ENCODE measurements at regions not wholly inside any gene's neighbourhood (a gene's known extent, or its start where the extent isn't known, plus 50 kb on each side); places are given as distances from the start of the nearest gene placed in this dataset.

DNA sequence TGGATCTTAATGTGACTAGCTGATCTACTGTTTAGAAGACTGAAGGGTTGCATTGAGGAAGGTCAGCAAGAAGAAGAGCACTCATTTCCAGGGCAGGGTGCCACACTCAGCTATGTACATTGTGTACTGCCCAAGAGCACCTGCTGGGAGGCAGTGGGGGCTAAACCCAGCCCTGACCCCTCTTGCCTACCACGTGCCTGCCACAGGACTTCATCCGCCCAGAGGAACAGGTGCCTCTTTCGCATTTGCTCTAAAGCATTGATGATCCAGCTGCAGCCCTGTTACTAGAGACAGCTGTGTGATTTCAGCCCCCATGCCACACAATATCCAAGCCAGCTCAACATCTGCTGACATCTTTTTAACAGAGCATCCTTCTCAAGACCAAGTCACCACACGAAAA is 341.8 kb downstream of the LMX1A start:
- no peak for DNase-seq

DNA sequence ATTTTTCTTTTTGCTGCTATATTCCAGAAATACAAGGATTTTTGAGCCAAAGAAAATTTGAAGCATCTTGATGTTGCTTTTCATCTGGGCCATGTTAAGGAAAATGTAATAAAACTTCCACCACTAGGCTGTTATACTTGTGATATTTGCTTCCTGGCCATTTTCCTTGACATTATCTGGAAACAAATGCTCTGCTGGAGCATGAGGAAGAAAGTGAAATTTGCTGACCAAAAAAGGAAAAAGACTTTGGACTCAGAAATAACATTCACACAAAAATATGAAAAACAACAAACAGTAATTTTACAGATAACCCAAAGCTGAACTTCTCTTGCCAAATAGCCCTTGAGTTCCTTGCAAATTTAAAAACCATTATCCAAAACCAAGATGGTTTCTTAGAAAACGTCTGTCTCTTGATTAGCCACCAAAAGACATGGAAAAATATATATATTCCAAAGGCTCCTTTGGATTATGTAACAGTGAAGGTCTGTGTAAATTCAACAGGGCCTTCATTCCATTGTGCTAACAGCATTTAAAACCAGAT is 344.5 kb downstream of the LMX1A start:
- DNase-seq: no peak

- no peak for DNase-seq
Observed at GRCh38 chr1:165011186-165011585, 345.3 kb downstream of the LMX1A start.

DNA sequence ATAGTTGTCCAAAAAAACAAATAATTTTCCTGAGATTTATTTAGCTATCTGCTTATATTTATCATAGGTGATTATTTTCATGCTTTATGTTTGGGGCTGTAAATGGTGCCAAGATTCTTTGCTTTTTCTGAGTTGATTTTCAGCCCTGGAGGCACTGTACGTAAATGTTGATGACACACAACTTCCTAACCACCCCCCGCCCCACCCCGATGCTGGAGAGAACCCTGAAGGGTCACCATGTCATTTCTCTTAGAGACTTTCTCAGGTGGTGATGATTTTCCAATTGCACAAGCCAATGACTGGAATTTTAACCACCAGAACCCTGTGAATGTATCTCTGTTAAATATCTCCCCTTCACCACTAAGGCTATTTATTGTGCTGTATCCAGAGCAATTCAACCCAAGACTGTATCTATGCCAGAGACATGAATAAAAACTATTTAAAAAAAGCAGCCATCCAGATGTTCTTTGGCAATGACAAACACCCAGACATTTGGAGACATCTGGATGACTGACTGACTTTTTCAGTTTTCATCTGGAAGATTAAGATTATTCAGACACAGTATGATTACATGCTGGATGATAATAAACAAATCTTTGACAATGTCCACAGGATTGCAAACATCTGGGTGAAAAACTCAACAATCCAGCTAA is 346.0 kb downstream of the LMX1A start:
- no peak for DNase-seq

- no peak for DNase-seq
Observed at GRCh38 chr1:165006831-165007230, 349.7 kb downstream of the LMX1A start.

DNA sequence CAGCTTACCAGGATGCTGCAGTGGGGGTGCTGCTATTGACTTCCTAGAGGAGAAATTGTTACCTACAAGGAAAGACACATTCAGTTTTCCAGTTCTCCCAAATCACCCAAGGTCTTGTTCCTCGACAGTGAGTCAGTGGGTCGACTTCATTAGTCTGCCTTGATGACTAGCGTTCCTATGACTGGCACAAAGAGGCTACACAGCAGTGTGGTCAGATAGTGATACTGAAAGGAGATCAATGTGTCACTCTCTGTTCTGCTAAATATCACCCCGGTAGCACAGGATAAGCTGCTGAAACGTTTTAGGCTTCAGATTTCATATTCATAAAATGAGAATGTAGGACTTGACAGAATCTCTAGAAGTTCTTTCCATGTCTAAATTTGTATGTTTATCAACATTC is 357.4 kb downstream of the LMX1A start:
- no peak for DNase-seq

DNA sequence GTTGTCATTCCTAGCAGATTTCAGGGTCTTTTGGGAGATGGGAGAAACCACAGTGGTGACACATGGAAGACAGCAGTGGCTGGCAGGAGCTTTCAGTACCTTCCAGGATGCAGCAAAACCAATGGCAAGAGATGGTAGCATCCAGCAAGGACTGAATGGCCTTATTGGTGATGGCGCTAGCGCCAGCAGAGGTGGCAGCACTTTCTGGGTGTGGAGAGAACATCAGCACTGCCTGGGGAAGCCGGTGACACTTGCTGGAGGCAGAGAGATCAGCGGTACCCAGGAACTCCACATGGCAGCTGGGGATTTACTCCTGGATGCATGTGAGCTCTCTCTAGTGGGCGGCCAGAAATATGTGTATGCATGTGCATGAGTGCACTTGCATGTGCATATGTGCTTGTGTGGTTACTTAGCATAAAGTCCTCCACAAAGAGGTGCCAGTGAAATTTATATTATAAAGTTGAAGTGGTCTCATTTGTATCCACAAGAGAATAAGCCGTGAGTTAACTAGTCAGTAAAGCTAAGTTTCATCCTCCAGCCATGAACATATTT is 364.7 kb downstream of the LMX1A start:
- no peak for DNase-seq

GRCh38 chr1:164983023-164983650 is 373.4 kb downstream of the LMX1A start:
- no peak for DNase-seq

- DNase-seq: no peak
Observed at GRCh38 chr1:164982545-164982944, 374.0 kb downstream of the LMX1A start.

GRCh38 chr1:164977561-164977960 is 379.0 kb downstream of the LMX1A start:
- no peak for DNase-seq

- no peak for DNase-seq
Observed at GRCh38 chr1:164971921-164972415, 384.5 kb downstream of the LMX1A start.

- DNase-seq: no peak
Observed at GRCh38 chr1:164971391-164971790, 385.1 kb downstream of the LMX1A start.

DNA sequence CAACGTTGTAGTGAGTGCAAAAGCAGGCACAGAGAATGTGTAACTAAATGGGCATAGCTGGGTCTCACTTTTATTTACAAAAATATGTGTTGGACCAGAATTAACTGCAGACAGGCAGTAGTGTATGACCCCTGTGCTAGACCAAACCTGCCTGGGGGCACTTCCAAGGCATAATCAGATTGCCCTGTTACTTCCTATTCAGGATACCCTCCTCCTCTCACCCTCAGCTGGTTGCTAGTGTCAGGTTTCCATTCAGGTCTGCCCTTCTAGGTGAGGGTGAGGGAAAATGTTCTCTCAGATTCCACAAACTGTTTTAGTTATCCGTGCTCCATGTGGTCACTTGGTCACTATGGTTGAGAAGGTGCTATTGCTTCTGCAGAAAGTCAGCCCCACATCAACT is 387.3 kb downstream of the LMX1A start:
- DNase-seq: no peak

DNA sequence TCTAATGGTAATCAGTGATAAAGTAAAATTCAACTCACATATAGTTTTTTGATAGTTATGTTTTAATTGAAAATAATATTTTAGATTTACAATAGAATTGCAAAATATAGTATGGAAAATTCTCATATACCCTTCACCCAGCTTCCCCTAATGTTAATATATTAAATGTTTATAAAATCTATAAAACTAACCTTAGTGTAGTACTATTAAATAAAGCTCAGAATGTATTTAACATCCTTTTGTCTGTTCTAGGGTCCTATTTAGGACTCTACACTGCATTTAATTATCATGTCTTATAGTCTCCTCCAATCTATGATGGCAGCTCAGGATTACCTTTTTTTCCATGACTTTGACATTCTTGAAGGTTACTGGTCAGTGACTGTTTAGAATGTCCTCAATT is 389.2 kb downstream of the LMX1A start:
- no peak for DNase-seq

- DNase-seq: no peak
Observed at GRCh38 chr1:164961715-164962114, 394.8 kb downstream of the LMX1A start.

DNA sequence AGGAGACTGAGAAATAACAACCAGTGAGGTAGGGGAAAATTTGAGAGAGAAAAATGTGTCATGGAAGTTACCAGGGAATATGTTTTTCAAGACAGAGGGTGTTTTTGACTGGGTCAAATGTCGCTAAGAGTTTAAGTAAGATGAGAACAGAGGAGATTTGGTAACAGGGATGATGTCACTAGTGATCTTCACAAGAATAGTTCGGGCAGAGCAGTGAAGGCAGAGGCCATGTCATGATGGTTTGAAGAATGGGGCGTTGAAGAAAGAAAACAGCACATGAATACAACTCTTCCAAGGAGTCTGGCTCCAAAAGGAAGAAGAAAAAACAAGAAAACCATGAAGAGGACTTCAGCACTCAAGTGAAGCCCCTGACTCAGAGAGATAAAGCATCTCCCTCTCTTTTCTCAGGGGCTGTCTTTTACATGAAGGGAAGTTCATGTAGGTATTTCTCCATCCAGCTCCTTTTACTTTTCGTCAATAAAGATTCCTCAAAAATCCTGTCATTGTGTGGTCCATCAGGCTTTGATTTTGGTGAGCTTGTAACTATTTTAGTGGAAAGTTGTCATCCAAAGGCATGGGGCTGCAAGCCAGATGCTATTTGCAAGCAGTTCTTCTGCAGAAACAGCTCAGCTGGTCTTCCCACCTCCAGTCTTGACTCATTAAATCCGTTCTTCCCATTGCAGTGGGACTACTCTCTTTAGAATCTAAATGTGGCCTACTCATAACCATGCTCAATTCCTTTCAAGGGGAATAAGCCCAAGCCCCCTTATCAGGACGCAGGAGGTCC is 397.3 kb downstream of the LMX1A start:
- no peak for DNase-seq

GRCh38 chr1:164953815-164954214 is 394.8 kb downstream of the PBX1 start:
- DNase-seq: no peak

- no peak for DNase-seq
Observed at GRCh38 chr1:164953098-164953497, 394.1 kb downstream of the PBX1 start.

- DNase-seq: no peak
Observed at GRCh38 chr1:164951508-164951907, 392.5 kb downstream of the PBX1 start.

DNA sequence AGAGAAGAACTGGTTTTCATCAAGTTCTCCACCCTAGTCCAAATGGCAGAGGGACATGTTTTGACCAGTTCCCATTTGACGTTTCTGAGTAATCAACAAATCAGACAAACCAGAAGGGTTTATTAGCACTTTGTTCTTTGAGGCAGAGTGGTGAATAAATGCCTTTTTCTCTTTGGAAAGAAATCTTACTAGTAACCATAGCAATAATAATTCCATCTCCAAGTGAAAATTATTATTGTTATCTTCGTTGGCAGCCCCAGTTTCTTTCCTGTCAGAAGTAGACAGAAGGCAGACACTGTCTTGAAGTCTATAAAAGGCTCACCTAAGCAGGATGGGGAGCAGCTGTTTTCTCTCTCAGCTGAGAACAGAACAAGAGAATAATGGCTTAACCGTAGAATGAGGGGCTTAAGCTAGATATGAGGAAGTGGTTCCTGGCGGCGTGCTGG is 391.6 kb downstream of the PBX1 start:
- DNase-seq: no peak

DNA sequence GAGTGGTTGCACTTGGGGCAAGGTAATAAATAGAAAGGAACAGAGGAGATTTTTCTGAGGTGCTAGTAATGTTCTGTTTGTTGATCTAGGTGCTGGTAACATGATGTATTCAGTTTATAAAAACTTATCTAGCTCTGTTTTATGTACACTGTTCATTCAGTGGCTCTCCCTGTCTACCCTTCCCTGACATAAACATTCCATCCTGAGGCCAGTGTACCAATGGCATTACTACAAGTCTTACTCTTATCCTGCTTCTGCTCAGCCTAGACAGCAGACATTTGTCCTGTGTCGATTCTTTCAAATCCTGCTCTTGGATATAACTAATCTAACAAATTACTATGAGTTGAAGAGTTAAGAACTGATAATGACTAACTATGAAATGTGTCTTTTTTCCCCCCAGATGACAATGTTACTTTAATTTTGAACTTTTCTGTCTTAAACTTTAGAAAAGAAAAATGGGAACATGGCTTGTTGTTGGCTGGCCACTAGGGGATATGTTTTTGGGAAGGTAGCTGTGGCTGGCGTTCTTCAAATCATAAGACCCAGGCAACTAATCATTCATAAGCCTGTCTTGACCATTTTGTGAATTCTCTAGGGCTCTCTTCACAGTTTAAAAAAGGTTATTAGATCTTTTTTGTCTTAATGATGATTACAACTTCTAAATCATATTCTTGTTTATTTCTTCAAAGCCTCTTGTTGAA is 390.9 kb downstream of the PBX1 start:
- DNase-seq: no peak

DNA sequence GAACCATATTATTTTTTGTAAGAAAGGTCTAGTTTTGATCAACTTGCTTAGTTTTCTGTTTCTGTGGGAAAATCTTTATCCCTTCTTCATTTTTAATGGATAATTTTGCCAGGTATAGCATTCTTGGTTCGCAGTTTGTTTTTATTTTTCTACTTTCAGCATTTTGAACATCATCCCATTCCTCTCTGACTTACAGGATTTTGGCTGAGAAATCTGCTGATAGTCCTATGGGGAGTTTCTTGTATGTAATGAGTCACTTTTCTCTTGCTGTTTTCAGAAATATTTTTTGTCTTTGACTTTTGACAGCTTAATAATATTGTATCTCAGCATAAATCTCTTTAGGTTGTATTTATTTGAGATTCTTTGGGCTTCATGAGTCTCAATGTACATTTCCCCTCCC is 389.1 kb downstream of the PBX1 start:
- DNase-seq: no peak

DNA sequence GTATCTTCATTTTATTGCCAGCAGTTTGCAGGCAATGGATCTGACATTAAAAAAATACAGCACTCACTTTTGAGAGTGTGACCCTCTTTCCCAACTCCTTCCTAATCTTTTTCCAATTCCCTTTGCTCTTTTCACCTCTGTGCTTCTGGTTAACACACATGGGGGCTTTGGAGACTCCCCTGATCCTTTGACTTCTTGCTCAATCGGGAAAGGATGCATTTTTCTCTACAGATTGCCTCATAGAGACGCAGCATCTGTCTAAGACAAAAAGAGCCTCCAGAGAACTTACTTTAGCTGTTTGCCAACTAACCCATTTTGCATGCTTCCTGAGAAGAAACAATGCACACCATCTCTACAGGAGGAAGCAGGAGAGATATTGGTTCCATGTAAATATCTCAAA is 378.3 kb downstream of the PBX1 start:
- no peak for DNase-seq

Data from activated CD4-positive, alpha-beta T cell treated with anti-CD3 and anti-CD28 coated beads, Interleukin-2, amount 50 U/mL, for 1 hour (primary cell).